ENCODE measurements at regions not wholly inside any gene's neighbourhood (a gene's known extent, or its start where the extent isn't known, plus 50 kb on each side); places are given as distances from the start of the nearest gene placed in this dataset.

DNA sequence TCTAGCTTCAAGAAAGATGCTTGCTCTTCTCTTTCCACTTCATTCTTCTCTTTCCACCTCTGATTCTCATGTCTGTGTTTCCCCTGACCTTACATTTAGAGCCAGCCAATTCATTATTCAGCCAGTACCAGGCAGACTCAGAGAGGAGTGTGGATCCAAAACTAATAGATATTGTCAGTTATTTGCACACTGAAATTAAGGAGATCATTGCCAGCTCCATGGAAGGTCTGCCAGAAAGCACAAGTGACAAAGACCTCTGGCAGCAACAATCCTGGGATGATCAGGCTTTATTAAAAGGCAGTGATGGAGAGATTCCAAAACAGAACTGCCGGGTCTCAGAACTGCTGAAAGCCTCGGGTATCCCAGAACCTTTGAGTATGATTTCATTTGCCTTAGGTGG, 749.4 kb downstream of the XPNPEP1 start:
- no peak for ATAC-seq (replicated peaks in 6 of 8)
- in situ Hi-C loops (cut with MboI; ENCODE audit: low pct_unique_long_range_greater_than_20kb in 2 of 9, low sequenced_read_pairs in 9 of 9, unreplicated experiment in 9 of 9) = no loop called here
- peaks cover 0 to 4% of the 10 kb centered on the region in 2 donors for H3K4me1 ChIP-seq (replicated peaks in 1 of 2)
- H3K4me3 ChIP-seq = no peak overlapping the region
- H3K27ac ChIP-seq = no peak overlapping the region
- 33 to 83% (median 41%) methylated on average over 1 to 2 of the region's 2 CpGs; no CpG with 5 or more reads in 6 of the 10 experiments for WGBS, 10 experiments

- no peak for ATAC-seq (replicated peaks in 6 of 8)
- in situ Hi-C loops (cut with MboI; ENCODE audit: low pct_unique_long_range_greater_than_20kb in 2 of 9, low sequenced_read_pairs in 9 of 9, unreplicated experiment in 9 of 9) = no loop called here
- 0 to 100% (median 40%) methylated on average over 1 to 2 of the region's 2 CpGs; no CpG with 5 or more reads in 1 of the 10 experiments for WGBS, 10 experiments
Observed at GRCh38 chr10:109173121-109173520, 750.2 kb downstream of the XPNPEP1 start.

GRCh38 chr10:109166935-109167334, 756.4 kb downstream of the XPNPEP1 start:
- no peak overlapping the region for H3K4me3 ChIP-seq
- in situ Hi-C loops (cut with MboI; ENCODE audit: low pct_unique_long_range_greater_than_20kb in 2 of 9, low sequenced_read_pairs in 9 of 9, unreplicated experiment in 9 of 9) = no loop called here
- no peak overlapping the region for H3K27ac ChIP-seq
- H3K4me1 ChIP-seq (replicated peaks in 1 of 2) = peaks cover 0 to 4% of the 10 kb centered on the region in 2 donors
- ATAC-seq (replicated peaks in 6 of 8) = no peak

More at GRCh38 chr10:109173121-109173520, 750.2 kb downstream of the XPNPEP1 start:
- Histone ChIP-seq H3K27ac (no peak overlapping the region), H3K4me3 (no peak overlapping the region), H3K4me1 (replicated peaks in 1 of 2) (peaks cover 0 to 4% of the 10 kb centered on the region in 2 donors)

DNA sequence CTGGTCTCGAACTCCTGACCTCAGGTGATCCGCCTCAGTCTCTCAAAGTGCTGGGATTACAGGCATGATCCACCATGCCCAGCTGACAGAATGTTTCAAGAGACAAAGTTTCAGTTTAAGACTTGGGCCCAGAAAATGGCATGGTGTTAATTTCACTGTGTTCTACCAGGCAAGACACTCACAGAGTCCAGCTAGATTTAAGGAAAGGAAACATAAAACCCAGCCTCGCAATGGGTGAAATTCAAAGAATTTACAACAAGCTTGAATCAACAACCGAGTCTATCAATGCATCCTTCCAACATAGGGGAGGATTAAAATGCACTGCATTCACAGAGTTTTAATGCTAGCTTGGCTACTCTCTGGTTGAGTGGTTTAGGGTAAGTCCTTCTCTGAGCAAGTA, 764.0 kb downstream of the XPNPEP1 start:
- 0 to 100% (median 80%) methylated on average over 1 to 3 of the region's 4 CpGs; no CpG with 5 or more reads in 3 of the 10 experiments for WGBS, 10 experiments
- ATAC-seq (replicated peaks in 6 of 8) = no peak
- H3K27ac ChIP-seq = no peak overlapping the region

GRCh38 chr10:109156396-109156795, 766.9 kb downstream of the XPNPEP1 start:
- Histone ChIP-seq H3K27ac (no peak overlapping the region), H3K4me1 (replicated peaks in 1 of 2) (no peaks in the 10 kb centered on the region), H3K4me3 (no peak overlapping the region)
- in situ Hi-C loops (cut with MboI; ENCODE audit: low pct_unique_long_range_greater_than_20kb in 2 of 9, low sequenced_read_pairs in 9 of 9, unreplicated experiment in 9 of 9) = no loop called here
- no peak for ATAC-seq (replicated peaks in 6 of 8)
- 0 to 90% (median 60%) methylated on average over 1 to 3 of the region's 3 CpGs; no CpG with 5 or more reads in 5 of the 10 experiments for WGBS, 10 experiments

More for the DNA sequence above, 764.0 kb downstream of the XPNPEP1 start:
- in situ Hi-C loops (cut with MboI; ENCODE audit: low pct_unique_long_range_greater_than_20kb in 2 of 9, low sequenced_read_pairs in 9 of 9, unreplicated experiment in 9 of 9) = no loop called here
- no peaks in the 10 kb centered on the region for H3K4me1 ChIP-seq (replicated peaks in 1 of 2)
- no peak overlapping the region for H3K4me3 ChIP-seq

DNA sequence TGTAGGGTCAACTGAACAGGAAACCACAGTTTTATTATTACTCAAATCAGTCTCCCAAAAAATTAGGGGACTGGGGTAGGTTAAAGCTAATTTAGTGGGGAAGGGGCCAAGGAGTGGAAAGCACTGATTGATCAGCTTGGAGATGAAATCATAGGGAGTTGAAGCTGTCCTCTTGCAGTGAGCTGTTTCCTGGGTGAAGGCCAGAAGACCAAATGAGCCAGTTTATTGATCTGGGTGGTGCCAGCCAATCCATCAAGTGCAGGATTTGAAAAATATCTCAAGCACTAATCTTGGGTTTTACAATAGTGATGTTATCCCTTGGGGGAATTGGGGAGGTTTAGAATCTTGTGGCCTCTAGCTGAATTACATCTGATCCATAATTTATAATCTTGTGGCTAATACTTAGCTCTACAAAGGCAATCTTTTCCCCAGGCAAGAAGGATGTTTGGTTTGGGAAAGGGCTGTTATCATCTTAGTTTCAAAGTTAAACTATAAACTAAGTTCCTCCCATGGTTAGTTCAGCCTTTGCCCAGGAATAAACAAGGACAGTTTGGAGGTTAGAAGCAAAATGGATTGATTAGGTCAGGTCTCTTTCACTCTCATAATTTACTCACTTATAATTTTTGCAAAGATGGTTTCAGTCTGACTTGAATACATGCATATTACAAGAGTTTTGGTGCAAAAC, 773.5 kb downstream of the XPNPEP1 start:
- in situ Hi-C loops (cut with MboI; ENCODE audit: low pct_unique_long_range_greater_than_20kb in 2 of 9, low sequenced_read_pairs in 9 of 9, unreplicated experiment in 9 of 9) = no loop called here
- H3K4me1 ChIP-seq (replicated peaks in 1 of 2) = peaks cover 5 to 14% of the 10 kb centered on the region in 2 donors

GRCh38 chr10:109127363-109127762, 795.9 kb downstream of the XPNPEP1 start:
- Histone ChIP-seq H3K27ac (no peak overlapping the region), H3K4me1 (replicated peaks in 1 of 2) (no peaks in the 10 kb centered on the region), H3K4me3 (no peak overlapping the region)
- 33 to 100% (median 100%) methylated on average over 1 of the region's 1 CpG; no CpG with 5 or more reads in 4 of the 10 experiments for WGBS, 10 experiments
- no peak for ATAC-seq (replicated peaks in 6 of 8)
- in situ Hi-C loops (cut with MboI; ENCODE audit: low pct_unique_long_range_greater_than_20kb in 2 of 9, low sequenced_read_pairs in 9 of 9, unreplicated experiment in 9 of 9) = no loop called here

More for the DNA sequence above, 773.5 kb downstream of the XPNPEP1 start:
- ATAC-seq (replicated peaks in 6 of 8) = no peak
- no peak overlapping the region for H3K4me3 ChIP-seq
- H3K27ac ChIP-seq = no peak overlapping the region

- WGBS, 10 experiments = 0 to 100% (median 93%) methylated on average over 1 to 3 of the region's 3 CpGs; no CpG with 5 or more reads in 4 of the 10 experiments
- H3K27ac ChIP-seq = no peak overlapping the region
- in situ Hi-C loops (cut with MboI; ENCODE audit: low pct_unique_long_range_greater_than_20kb in 2 of 9, low sequenced_read_pairs in 9 of 9, unreplicated experiment in 9 of 9) = no loop called here
Observed at GRCh38 chr10:109126541-109126940, 796.8 kb downstream of the XPNPEP1 start.

DNA sequence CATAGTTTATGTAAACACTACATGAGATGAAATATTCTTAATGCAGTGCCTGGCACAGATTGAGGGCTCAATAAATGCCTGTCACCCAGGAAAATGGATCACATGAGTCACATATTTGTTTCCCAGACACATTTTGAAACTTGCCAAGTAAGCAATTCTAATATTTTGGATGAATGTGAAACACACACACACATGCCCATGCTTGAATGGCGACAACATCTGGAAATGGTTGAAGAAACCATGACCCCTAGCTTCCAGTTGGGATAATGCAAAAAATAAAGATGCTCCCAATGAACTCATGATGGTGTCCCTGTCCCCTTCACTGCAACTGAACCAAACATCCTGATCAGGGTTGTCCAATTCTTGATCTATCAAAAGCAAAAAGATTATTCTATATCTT, 797.3 kb downstream of the XPNPEP1 start:
- Histone ChIP-seq H3K4me1 (replicated peaks in 1 of 2) (no peaks in the 10 kb centered on the region), H3K4me3 (no peak overlapping the region), H3K27ac (no peak overlapping the region)
- ATAC-seq (replicated peaks in 6 of 8) = no peak
- WGBS, 10 experiments = 0 to 100% (median 67%) methylated on average over 1 of the region's 1 CpG; no CpG with 5 or more reads in 5 of the 10 experiments
- in situ Hi-C loops (cut with MboI; ENCODE audit: low pct_unique_long_range_greater_than_20kb in 2 of 9, low sequenced_read_pairs in 9 of 9, unreplicated experiment in 9 of 9) = no loop called here

More at GRCh38 chr10:109126541-109126940, 796.8 kb downstream of the XPNPEP1 start:
- no peak for ATAC-seq (replicated peaks in 6 of 8)
- Histone ChIP-seq H3K4me3 (no peak overlapping the region), H3K4me1 (replicated peaks in 1 of 2) (no peaks in the 10 kb centered on the region)

- H3K27ac ChIP-seq = no peak overlapping the region
- peaks cover 5 to 10% of the 10 kb centered on the region in 2 donors for H3K4me1 ChIP-seq (replicated peaks in 1 of 2)
- H3K4me3 ChIP-seq = no peak overlapping the region
- 0 to 100% (median 71%) methylated on average over 1 to 2 of the region's 2 CpGs; no CpG with 5 or more reads in 1 of the 10 experiments for WGBS, 10 experiments
- no peak for ATAC-seq (replicated peaks in 6 of 8)
- in situ Hi-C loops (cut with MboI; ENCODE audit: low pct_unique_long_range_greater_than_20kb in 2 of 9, low sequenced_read_pairs in 9 of 9, unreplicated experiment in 9 of 9) = no loop called here
Observed at GRCh38 chr10:109115179-109115578, 808.1 kb downstream of the XPNPEP1 start.

DNA sequence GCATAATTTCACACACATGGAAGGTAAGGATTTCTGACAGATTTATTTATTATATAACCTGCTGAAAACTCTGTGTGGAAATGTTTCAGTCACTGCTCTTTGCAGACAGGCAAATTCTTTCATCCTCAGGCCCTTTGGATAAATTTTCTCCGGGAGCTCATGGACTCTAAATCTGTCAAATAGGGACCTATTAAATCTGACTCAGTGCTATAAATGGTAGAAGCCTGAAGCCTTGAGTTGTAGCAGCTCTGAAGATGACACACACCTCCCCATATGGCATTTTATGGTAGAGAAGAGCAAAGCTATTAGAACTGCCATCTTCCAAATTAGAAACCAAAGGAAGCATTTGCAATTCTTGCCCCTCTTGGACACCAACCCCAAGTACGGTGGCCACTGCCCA, 808.7 kb downstream of the XPNPEP1 start:
- peaks cover 5 to 10% of the 10 kb centered on the region in 2 donors for H3K4me1 ChIP-seq (replicated peaks in 1 of 2)
- 14 to 100% (median 56%) methylated on average over 1 to 2 of the region's 2 CpGs; no CpG with 5 or more reads in 3 of the 10 experiments for WGBS, 10 experiments
- in situ Hi-C loops (cut with MboI; ENCODE audit: low pct_unique_long_range_greater_than_20kb in 2 of 9, low sequenced_read_pairs in 9 of 9, unreplicated experiment in 9 of 9) = no loop called here
- no peak overlapping the region for H3K27ac ChIP-seq
- peak in 5 of 8 experiments; percentile 33 to 78 (median 57) for ATAC-seq (replicated peaks in 6 of 8)
- no peak overlapping the region for H3K4me3 ChIP-seq

DNA sequence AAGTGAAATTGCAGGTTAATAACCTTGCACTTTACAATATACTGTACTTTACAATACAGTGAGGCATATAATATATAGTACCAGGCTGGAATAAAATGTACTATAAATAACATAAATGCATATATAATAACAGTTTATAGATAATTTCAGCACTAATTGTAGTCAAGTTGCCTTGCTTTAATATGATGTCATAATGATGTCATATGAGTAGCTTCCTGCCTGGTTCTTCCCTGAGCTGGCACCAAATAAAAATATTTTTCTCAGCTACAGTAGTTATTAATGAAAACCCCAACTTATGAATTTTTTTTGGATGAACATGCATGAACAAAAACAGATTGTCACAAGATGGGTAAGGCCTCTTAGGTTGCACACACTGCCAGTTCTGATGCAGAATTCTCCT, 816.7 kb downstream of the XPNPEP1 start:
- Histone ChIP-seq H3K4me1 (replicated peaks in 1 of 2) (no peaks in the 10 kb centered on the region), H3K27ac (no peak overlapping the region), H3K4me3 (no peak overlapping the region)
- no peak for ATAC-seq (replicated peaks in 6 of 8)
- in situ Hi-C loops (cut with MboI; ENCODE audit: low pct_unique_long_range_greater_than_20kb in 2 of 9, low sequenced_read_pairs in 9 of 9, unreplicated experiment in 9 of 9) = no loop called here

GRCh38 chr10:109105725-109106124, 817.6 kb downstream of the XPNPEP1 start:
- no peak for ATAC-seq (replicated peaks in 6 of 8)
- no peak overlapping the region for H3K27ac ChIP-seq
- no peaks in the 10 kb centered on the region for H3K4me1 ChIP-seq (replicated peaks in 1 of 2)
- in situ Hi-C loops (cut with MboI; ENCODE audit: low pct_unique_long_range_greater_than_20kb in 2 of 9, low sequenced_read_pairs in 9 of 9, unreplicated experiment in 9 of 9) = no loop called here
- WGBS, 10 experiments = 18 to 100% (median 92%) methylated on average over 1 to 2 of the region's 2 CpGs; no CpG with 5 or more reads in 3 of the 10 experiments
- H3K4me3 ChIP-seq = no peak overlapping the region

GRCh38 chr10:109104806-109105205, 818.5 kb downstream of the XPNPEP1 start:
- H3K4me1 ChIP-seq (replicated peaks in 1 of 2) = no peaks in the 10 kb centered on the region
- WGBS, 10 experiments = 0 to 100% (median 94%) methylated on average over 1 to 2 of the region's 2 CpGs; no CpG with 5 or more reads in 1 of the 10 experiments
- in situ Hi-C loops (cut with MboI; ENCODE audit: low pct_unique_long_range_greater_than_20kb in 2 of 9, low sequenced_read_pairs in 9 of 9, unreplicated experiment in 9 of 9) = no loop called here
- ATAC-seq (replicated peaks in 6 of 8) = no peak
- no peak overlapping the region for H3K4me3 ChIP-seq
- no peak overlapping the region for H3K27ac ChIP-seq
